ENCODE measurements at regions not wholly inside any gene's neighbourhood (a gene's known extent, or its start where the extent isn't known, plus 50 kb on each side); places are given as distances from the start of the nearest gene placed in this dataset.

- Histone ChIP-seq H3K79me2 (ENCODE audit: control insufficient read depth, insufficient read depth, low read length) (no peaks in the 10 kb centered on the region), H3K27me3 (replicated peaks in 1 of 2; ENCODE audit: control insufficient read depth in 2 of 2, insufficient read depth in 2 of 2, low read length in 1 of 2) (no peaks in the 10 kb centered on the region), H3K9me3 (replicated peaks; ENCODE audit: control insufficient read depth, insufficient read depth, low read length) (no peaks in the 10 kb centered on the region; the same call in 2 of the 3 replicates), H3K4me1 (ENCODE audit: control insufficient read depth, insufficient read depth, low read length) (no peaks in the 10 kb centered on the region), H3K4me2 (ENCODE audit: control insufficient read depth, insufficient read depth) (no peak overlapping the region), H3K4me3 (no peak overlapping the region), H2AFZ (ENCODE audit: control insufficient read depth, low read depth, low read length) (no peak overlapping the region), H3K27ac (ENCODE audit: control insufficient read depth, insufficient read depth) (no peak overlapping the region), H3K9ac (ENCODE audit: control insufficient read depth, insufficient read depth, low read length) (no peak overlapping the region), H3K36me3 (ENCODE audit: control insufficient read depth in 2 of 2, insufficient read depth in 2 of 2, low read length in 1 of 2) (no peaks in the 10 kb centered on the region; a peak in 1 of 4 replicates), H4K20me1 (ENCODE audit: control insufficient read depth, insufficient read depth) (no peaks in the 10 kb centered on the region)
- 47% methylated on average over 11 of the region's 13 CpGs for WGBS (ENCODE audit: insufficient coverage, insufficient replicate concordance, low lambda C conversion rate, missing lambda C conversion rate)
- in situ Hi-C loops (cut with MboI): no loop called here
- ChIA-PET POLR2A (no interaction called here), SMC1A (ENCODE audit: uncharacterized antibody, unreplicated experiment) (no interaction called here), CTCF (no interaction called here), RAD21 (ENCODE audit: unreplicated experiment) (no interaction called here)
- BruUV-seq (replicated peaks): no TSS peak
- no peak for FAIRE-seq
- intact Hi-C loops (cut with micrococcal nuclease; ENCODE audit: unreplicated experiment): no loop called here
- no peak for ATAC-seq
- no peak for DNase-seq (ENCODE audit: low read depth, low spot score)
- TF ChIP-seq KDM1A (IDR thresholded peaks at IDR 0.05; ENCODE audit: borderline replicate concordance) (no peak), BRCA1 (IDR thresholded peaks at IDR 0.05; ENCODE audit: low read depth, low read length) (no peak), ZBTB4 (CRISPR knock-in tag; IDR thresholded peaks at IDR 0.05) (no peak), BACH1 (IDR thresholded peaks at IDR 0.05; ENCODE audit: borderline replicate concordance) (no peak), HDAC2 (IDR thresholded peaks at IDR 0.05) (no peak), CHD4 (IDR thresholded peaks at IDR 0.05) (no peak), E2F4 (IDR thresholded peaks at IDR 0.05; ENCODE audit: low read depth, low read length) (no peak), YY1 (IDR thresholded peaks at IDR 0.05; ENCODE audit: low read depth, low read length) (no peak), SMARCA5 (IDR thresholded peaks at IDR 0.05) (no peak), EP300 (IDR thresholded peaks at IDR 0.05; ENCODE audit: borderline replicate concordance in 1 of 2, control insufficient read depth in 1 of 2, low read depth in 2 of 2, low read length in 2 of 2) (no peak), NR2F1 (conservative IDR thresholded peaks at IDR 0.05) (no peak), CTCF (IDR thresholded peaks at IDR 0.05 in 2 of 3, conservative IDR thresholded peaks at IDR 0.05 in 1 of 3; ENCODE audit: control insufficient read depth in 2 of 3, extremely low read depth in 1 of 3, insufficient read depth in 1 of 3, low read depth in 3 of 3, low read length in 3 of 3) (no peak), MYB (IDR thresholded peaks at IDR 0.05; ENCODE audit: borderline replicate concordance, low read depth, low read length) (no peak), ZNF687 (IDR thresholded peaks at IDR 0.05) (no peak), ZZZ3 (IDR thresholded peaks at IDR 0.05; ENCODE audit: control insufficient read depth, insufficient read length, low read depth) (no peak), PML (IDR thresholded peaks at IDR 0.05; ENCODE audit: low read length) (no peak)
Observed at GRCh38 chrX:843306-843705, 212.7 kb downstream of the SHOX start.
